IMR-90 (cell line): ENCODE measurements at regions not wholly inside any gene's neighbourhood (a gene's known extent, or its start where the extent isn't known, plus 50 kb on each side); places are given as distances from the start of the nearest gene placed in this dataset.

Source experiments
- ATAC-seq: fragments of 200-7000 bp; cut with Tn5 transposase; 2 replicates; pipeline ENCODE4 v1.9.1; 2020; ENCODE audit warnings: low read depth, mild to moderate bottlenecking, moderate library complexity
- BruUV-seq: library from RNA; stranded (reverse); fragments of 400-500 nt; replicated peaks from 2 replicates; lab custom pipeline; 2021; lab: Mats Ljungman, UMichigan
- CTCF ChIA-PET: fragments of 300-600 bp; formaldehyde crosslinking; extraction: SDS; loops from one replicate; lab custom pipeline; 2021; ENCODE audit warnings: antibody characterized with exemption; lab: Yijun Ruan, JAX
- POLR2A ChIA-PET: fragments of 300-600 bp; sonication (Branson Sonifier 250); formaldehyde crosslinking; loops from one replicate; lab custom pipeline; 2022; ENCODE audit warnings: antibody characterized with exemption; ENCODE audit not compliant: unreplicated experiment; lab: Charles Lee
- DNase-seq: peaks from one replicate; pipeline ENCODE4 v3.0.0; 2013
- H2AFZ ChIP-seq: replicated peaks from 2 replicates; pipeline ENCODE3; 2013; ENCODE audit warnings: low read length, mild to moderate bottlenecking; ENCODE audit not compliant: poor library complexity
- H2AK5ac ChIP-seq: 2 replicates; pipeline ENCODE4 v1.6.1; 2013; ENCODE audit warnings: low read depth, low read length, inconsistent platforms
- H2AK9ac ChIP-seq: replicated peaks from 2 replicates; pipeline ENCODE3; 2013; ENCODE audit warnings: mild to moderate bottlenecking, low read depth, low read length, moderate library complexity; ENCODE audit not compliant: poor library complexity
- H2BK120ac ChIP-seq: 2 replicates; pipeline ENCODE4 v1.6.1; 2013; ENCODE audit warnings: low read depth, low read length, inconsistent platforms
- H2BK15ac ChIP-seq: 3 replicates; pipeline ENCODE4 v1.6.1; 2013; ENCODE audit warnings: low read depth, low read length, inconsistent platforms
- H2BK20ac ChIP-seq: 2 replicates; pipeline ENCODE4 v1.6.1; 2013; ENCODE audit warnings: low read depth, mild to moderate bottlenecking, inconsistent platforms, low read length, moderate library complexity
- H2BK5ac ChIP-seq: 2 replicates; pipeline ENCODE4 v1.6.1; 2013; ENCODE audit warnings: mild to moderate bottlenecking, low read depth, low read length, inconsistent platforms; ENCODE audit not compliant: poor library complexity, severe bottlenecking
- H3K14ac ChIP-seq: replicated peaks from 2 replicates; pipeline ENCODE4 v1.6.1; 2013; ENCODE audit warnings: low read depth, low read length, inconsistent platforms
- H3K18ac ChIP-seq: 2 replicates; pipeline ENCODE4 v1.6.1; 2013; ENCODE audit warnings: low read depth, low read length, control low read depth
- H3K23ac ChIP-seq: 2 replicates; pipeline ENCODE4 v1.6.1; 2013; ENCODE audit warnings: low read depth, low read length, inconsistent platforms
- H3K27ac ChIP-seq: 2 replicates; pipeline ENCODE4 v1.5.1; 2013; ENCODE audit warnings: mild to moderate bottlenecking, control low read depth, low read length; ENCODE audit not compliant: insufficient read depth
- H3K27me3 ChIP-seq: 2 replicates; pipeline ENCODE4 v1.6.1; 2013; ENCODE audit warnings: low read length; ENCODE audit not compliant: control insufficient read depth, insufficient read depth
- H3K36me3 ChIP-seq: 2 replicates; pipeline ENCODE4 v1.6.1; 2013; ENCODE audit warnings: low read length, mixed read lengths; ENCODE audit not compliant: control insufficient read depth, insufficient read depth
- H3K4ac ChIP-seq: 2 replicates; pipeline ENCODE4 v1.6.1; 2013; ENCODE audit warnings: low read depth, low read length, inconsistent platforms
- H3K4me1 ChIP-seq: 2 replicates; pipeline ENCODE4 v1.6.1; 2013; ENCODE audit warnings: low read length, mixed read lengths; ENCODE audit not compliant: control insufficient read depth, insufficient read depth
- H3K4me2 ChIP-seq: 2 replicates; pipeline ENCODE4 v1.6.1; 2013; ENCODE audit warnings: low read depth, mild to moderate bottlenecking, control low read depth, low read length, moderate library complexity
- H3K4me3 ChIP-seq: 2 replicates; pipeline ENCODE4 v1.5.1; 2013; ENCODE audit warnings: low read depth, mild to moderate bottlenecking, control low read depth, low read length, moderate library complexity; ENCODE audit not compliant: insufficient read depth
- H3K56ac ChIP-seq: 2 replicates; pipeline ENCODE4 v1.6.1; 2013; ENCODE audit warnings: low read length, inconsistent platforms; ENCODE audit not compliant: insufficient read depth; ENCODE audit errors: extremely low read depth
- H3K79me1 ChIP-seq, 2 experiments: 2 replicates each; pipeline ENCODE4 v1.6.1; 2013; ENCODE audit warnings: low read length in 2 of 2, inconsistent platforms in 1 of 2, low read depth in 1 of 2
- H3K9ac ChIP-seq: 2 replicates; pipeline ENCODE4 v1.6.1; 2013; ENCODE audit warnings: low read depth, low read length, control low read depth
- H3K9me1 ChIP-seq: 2 replicates; pipeline ENCODE4 v1.6.1; 2013; ENCODE audit warnings: low read length, inconsistent platforms; ENCODE audit not compliant: insufficient read depth
- H3K9me3 ChIP-seq: 2 replicates; pipeline ENCODE4 v1.6.1; 2013; ENCODE audit warnings: low read length; ENCODE audit not compliant: control insufficient read depth, insufficient read depth
- H4K20me1 ChIP-seq: 2 replicates; pipeline ENCODE4 v1.6.1; 2013; ENCODE audit warnings: low read length, inconsistent platforms; ENCODE audit not compliant: insufficient read depth
- H4K5ac ChIP-seq: 2 replicates; pipeline ENCODE4 v1.6.1; 2013; ENCODE audit warnings: mild to moderate bottlenecking, low read depth, low read length, control low read depth
- H4K8ac ChIP-seq, 2 experiments: 2 replicates each; pipeline ENCODE4 v1.6.1; 2013; ENCODE audit warnings: low read depth in 2 of 2, low read length in 2 of 2, control low read depth in 1 of 2, inconsistent platforms in 1 of 2
- H4K91ac ChIP-seq: 2 replicates; pipeline ENCODE4 v1.6.1; 2013; ENCODE audit warnings: low read depth, low read length, inconsistent platforms; ENCODE audit not compliant: insufficient read depth
- BHLHE40 ChIP-seq: fragments of 150-350 bp; IDR thresholded peaks from 2 replicates; pipeline ENCODE4 v1.6.1; 2016; ENCODE audit warnings: mild to moderate bottlenecking, low read depth, low read length
- CEBPB ChIP-seq: IDR thresholded peaks from 2 replicates; pipeline ENCODE4 v1.6.1; 2012; ENCODE audit warnings: low read depth, low read length, improper control_type of control experiment
- CHD1 ChIP-seq: IDR thresholded peaks from 2 replicates; pipeline ENCODE4 v1.6.1; 2012; ENCODE audit warnings: low read depth, low read length, improper control_type of control experiment
- FOS ChIP-seq: fragments of 150-350 bp; IDR thresholded peaks from 2 replicates; pipeline ENCODE4 v1.6.1; 2016; ENCODE audit warnings: low read depth, low read length
- MAZ ChIP-seq: IDR thresholded peaks from 2 replicates; pipeline ENCODE4 v1.6.1; 2012; ENCODE audit warnings: low read depth, mild to moderate bottlenecking, low read length, improper control_type of control experiment, moderate library complexity, borderline replicate concordance
- MXI1 ChIP-seq: IDR thresholded peaks from 2 replicates; pipeline ENCODE4 v1.6.1; 2012; ENCODE audit warnings: low read depth, mild to moderate bottlenecking, low read length, moderate library complexity, borderline replicate concordance
- NFE2L2 ChIP-seq: fragments of 150-350 bp; IDR thresholded peaks from 2 replicates; pipeline ENCODE4 v1.6.1; 2016; ENCODE audit warnings: low read depth, mild to moderate bottlenecking, low read length
- POLR2A ChIP-seq: IDR thresholded peaks from 2 replicates; pipeline ENCODE4 v1.6.1; 2012; ENCODE audit warnings: mild to moderate bottlenecking, low read depth, low read length
- RAD21 ChIP-seq: IDR thresholded peaks from 2 replicates; pipeline ENCODE4 v1.6.1; 2012; ENCODE audit warnings: low read length, improper control_type of control experiment
- RFX5 ChIP-seq: IDR thresholded peaks from 2 replicates; pipeline ENCODE4 v1.8.0; 2012; ENCODE audit warnings: low read depth, mild to moderate bottlenecking, low read length, moderate library complexity
- SMC3 ChIP-seq: fragments of 150-350 bp; IDR thresholded peaks from 2 replicates; pipeline ENCODE4 v1.6.1; 2016; ENCODE audit warnings: low read depth, mild to moderate bottlenecking, antibody characterized with exemption, low read length, moderate library complexity
- WGBS, 2 experiments: methylation state at CpG; one replicate each; pipeline versions ENCODE4 v1.1.5 to v1.1.7; 2013; ENCODE audit warnings: missing lambda C conversion rate in 2 of 2; ENCODE audit not compliant: insufficient read length in 1 of 2; ENCODE audit errors: extremely low coverage in 2 of 2; 5-methylcytosine and 5-hydroxymethylcytosine counted together
- dilution Hi-C: fragments of 300-500 bp; cut with HindIII; formaldehyde crosslinking; loops from one replicate; pipeline ENCODE4 v1.14.3; 2018; ENCODE audit warnings: low sequenced_read_pairs; ENCODE audit not compliant: unreplicated experiment
- in situ Hi-C: fragments of 300-500 bp; cut with MboI; formaldehyde crosslinking; loops from 3 replicates; pipeline ENCODE4 v1.14.3; 2019; ENCODE audit warnings: low sequenced_read_pairs, inconsistent platforms, mixed read lengths
- intact Hi-C: fragments of 100-400 bp; cut with micrococcal nuclease; formaldehyde crosslinking; loops from 2 replicates; pipeline ENCODE4 v1.10.0; 2022
- TF ChIP-seq, protein P1 (sequence below): fragments of 150-350 bp; IDR thresholded peaks from 2 replicates; pipeline ENCODE4 v1.6.1; 2017; ENCODE audit warnings: mild to moderate bottlenecking, antibody characterized with exemption, low read length, low read depth
- TF ChIP-seq, protein P2 (sequence below): conservative IDR thresholded peaks from 2 replicates; pipeline ENCODE4 v1.5.1; 2012; ENCODE audit warnings: mild to moderate bottlenecking, low read depth, low read length, improper control_type of control experiment
- TF ChIP-seq, protein P3 (sequence below): fragments of 150-350 bp; IDR thresholded peaks from 2 replicates; pipeline ENCODE4 v1.6.1; 2016; ENCODE audit warnings: low read depth, mild to moderate bottlenecking, low read length, moderate library complexity, borderline replicate concordance

- no peak overlapping the region for H2AK5ac ChIP-seq
- no peaks in the 10 kb centered on the region; the same call in 1 of the 2 replicates for H3K9me1 ChIP-seq
- no peak overlapping the region for H2BK15ac ChIP-seq
- no peak overlapping the region for H3K4me3 ChIP-seq
- H3K56ac ChIP-seq: no peak overlapping the region
- no peak overlapping the region for H3K23ac ChIP-seq
- H2BK20ac ChIP-seq: no peak overlapping the region
- no peaks in the 10 kb centered on the region for H3K36me3 ChIP-seq
- no peak overlapping the region for H2BK5ac ChIP-seq
- no peak overlapping the region for H4K5ac ChIP-seq
- no peak overlapping the region for H4K91ac ChIP-seq
- no peak overlapping the region for H3K14ac ChIP-seq
- in situ Hi-C loops: no loop called here
- DNase-seq: no peak
- CTCF ChIA-PET: interaction anchor here (0.9 kb wide), 1 partner anchor 17 kb away, joined by 3 read pairs; no protein-coding TSS in a partner anchor
- intact Hi-C loops: no loop called here
- TF ChIP-seq CHD1 (no peak), CEBPB (no peak), MAZ (no peak), RAD21 (no peak), RFX5 (no peak), MXI1 (no peak), SMC3 (no peak), NFE2L2 (no peak), BHLHE40 (no peak), POLR2A (no peak), FOS (no peak)
- TF ChIP-seq, protein P1, sequence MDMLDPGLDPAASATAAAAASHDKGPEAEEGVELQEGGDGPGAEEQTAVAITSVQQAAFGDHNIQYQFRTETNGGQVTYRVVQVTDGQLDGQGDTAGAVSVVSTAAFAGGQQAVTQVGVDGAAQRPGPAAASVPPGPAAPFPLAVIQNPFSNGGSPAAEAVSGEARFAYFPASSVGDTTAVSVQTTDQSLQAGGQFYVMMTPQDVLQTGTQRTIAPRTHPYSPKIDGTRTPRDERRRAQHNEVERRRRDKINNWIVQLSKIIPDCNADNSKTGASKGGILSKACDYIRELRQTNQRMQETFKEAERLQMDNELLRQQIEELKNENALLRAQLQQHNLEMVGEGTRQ: no peak
- TF ChIP-seq, protein P2, sequence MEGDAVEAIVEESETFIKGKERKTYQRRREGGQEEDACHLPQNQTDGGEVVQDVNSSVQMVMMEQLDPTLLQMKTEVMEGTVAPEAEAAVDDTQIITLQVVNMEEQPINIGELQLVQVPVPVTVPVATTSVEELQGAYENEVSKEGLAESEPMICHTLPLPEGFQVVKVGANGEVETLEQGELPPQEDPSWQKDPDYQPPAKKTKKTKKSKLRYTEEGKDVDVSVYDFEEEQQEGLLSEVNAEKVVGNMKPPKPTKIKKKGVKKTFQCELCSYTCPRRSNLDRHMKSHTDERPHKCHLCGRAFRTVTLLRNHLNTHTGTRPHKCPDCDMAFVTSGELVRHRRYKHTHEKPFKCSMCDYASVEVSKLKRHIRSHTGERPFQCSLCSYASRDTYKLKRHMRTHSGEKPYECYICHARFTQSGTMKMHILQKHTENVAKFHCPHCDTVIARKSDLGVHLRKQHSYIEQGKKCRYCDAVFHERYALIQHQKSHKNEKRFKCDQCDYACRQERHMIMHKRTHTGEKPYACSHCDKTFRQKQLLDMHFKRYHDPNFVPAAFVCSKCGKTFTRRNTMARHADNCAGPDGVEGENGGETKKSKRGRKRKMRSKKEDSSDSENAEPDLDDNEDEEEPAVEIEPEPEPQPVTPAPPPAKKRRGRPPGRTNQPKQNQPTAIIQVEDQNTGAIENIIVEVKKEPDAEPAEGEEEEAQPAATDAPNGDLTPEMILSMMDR: no peak
- TF ChIP-seq, protein P3, sequence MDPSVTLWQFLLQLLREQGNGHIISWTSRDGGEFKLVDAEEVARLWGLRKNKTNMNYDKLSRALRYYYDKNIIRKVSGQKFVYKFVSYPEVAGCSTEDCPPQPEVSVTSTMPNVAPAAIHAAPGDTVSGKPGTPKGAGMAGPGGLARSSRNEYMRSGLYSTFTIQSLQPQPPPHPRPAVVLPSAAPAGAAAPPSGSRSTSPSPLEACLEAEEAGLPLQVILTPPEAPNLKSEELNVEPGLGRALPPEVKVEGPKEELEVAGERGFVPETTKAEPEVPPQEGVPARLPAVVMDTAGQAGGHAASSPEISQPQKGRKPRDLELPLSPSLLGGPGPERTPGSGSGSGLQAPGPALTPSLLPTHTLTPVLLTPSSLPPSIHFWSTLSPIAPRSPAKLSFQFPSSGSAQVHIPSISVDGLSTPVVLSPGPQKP: no peak
- H4K20me1 ChIP-seq: no peaks in the 10 kb centered on the region
- H3K4me2 ChIP-seq: no peak overlapping the region
- no peak overlapping the region for H3K4ac ChIP-seq
- no peak for ATAC-seq
- no peak overlapping the region for H2BK120ac ChIP-seq
- H3K79me1 ChIP-seq: no peaks in the 10 kb centered on the region
- H3K4me1 ChIP-seq: no peaks in the 10 kb centered on the region; the same call in 1 of the 2 replicates
- no peaks in the 10 kb centered on the region; the same call in 1 of the 2 replicates for H3K27me3 ChIP-seq
- no peak overlapping the region for H3K27ac ChIP-seq
- H3K9ac ChIP-seq: no peak overlapping the region
- no peak overlapping the region for H4K8ac ChIP-seq
- dilution Hi-C loops: no loop called here
- no peak overlapping the region for H3K18ac ChIP-seq
- WGBS, 2 experiments: 42% methylated on average over 5 of the region's 14 CpGs; no CpG with 5 or more reads in 1 of the 2 experiments
- no peaks in the 10 kb centered on the region for H3K9me3 ChIP-seq
- POLR2A ChIA-PET: no interaction called here
- no peak overlapping the region for H2AK9ac ChIP-seq
- no peak overlapping the region for H2AFZ ChIP-seq
- BruUV-seq: no TSS peak
Observed at GRCh38 chr6:15956205-15957106, 172.4 kb upstream of the MYLIP start.
